Neuronal stem cell (in vitro differentiated cells): ENCODE measurements at regions not wholly inside any gene's neighbourhood (a gene's known extent, or its start where the extent isn't known, plus 50 kb on each side); places are given as distances from the start of the nearest gene placed in this dataset.
A peak's percentile ranks its signal among the peaks of the same experiment; 100 is the strongest.

Experiments
- DNase-seq: peaks from one replicate; pipeline ENCODE4 v3.0.0-alpha.2; 2013; ENCODE audit warnings: low spot score
- H2AFZ ChIP-seq: one replicate; pipeline ENCODE4 v1.6.1; 2013; ENCODE audit warnings: mild to moderate bottlenecking, low read length, inconsistent platforms
- H2AK5ac ChIP-seq: 2 replicates; pipeline ENCODE4 v1.6.1; 2013; ENCODE audit warnings: low read depth, mild to moderate bottlenecking, inconsistent platforms, low read length, moderate library complexity, mixed read lengths
- H2BK120ac ChIP-seq: 2 replicates; pipeline ENCODE4 v1.6.1; 2013; ENCODE audit warnings: low read depth, mild to moderate bottlenecking, inconsistent platforms, low read length, moderate library complexity, mixed read lengths
- H2BK12ac ChIP-seq: one replicate; pipeline ENCODE4 v1.6.1; 2013; ENCODE audit warnings: low read length, inconsistent platforms
- H2BK15ac ChIP-seq: 2 replicates; pipeline ENCODE4 v1.6.1; 2013; ENCODE audit warnings: mild to moderate bottlenecking, low read length, inconsistent platforms, mixed read lengths
- H2BK5ac ChIP-seq: one replicate; pipeline ENCODE4 v1.6.1; 2013; ENCODE audit warnings: inconsistent platforms, mild to moderate bottlenecking, low read length, moderate library complexity
- H3K14ac ChIP-seq: one replicate; pipeline ENCODE4 v1.6.1; 2013; ENCODE audit warnings: low read length, inconsistent platforms
- H3K18ac ChIP-seq: 2 replicates; pipeline ENCODE4 v1.6.1; 2013; ENCODE audit warnings: low read length, inconsistent platforms
- H3K23ac ChIP-seq: 2 replicates; pipeline ENCODE4 v1.6.1; 2013; ENCODE audit warnings: low read depth, mild to moderate bottlenecking, mixed read lengths, low read length, inconsistent platforms; ENCODE audit not compliant: poor library complexity
- H3K27ac ChIP-seq: replicated peaks from 3 replicates; pipeline ENCODE4 v1.5.1; 2013; ENCODE audit warnings: low read length, inconsistent platforms
- H3K27me3 ChIP-seq, 3 experiments: 2 replicates each; pipeline ENCODE4 v1.6.1; 2013; ENCODE audit warnings: low read length in 3 of 3, mild to moderate bottlenecking in 2 of 3, inconsistent platforms in 1 of 3, low read depth in 1 of 3, mixed read lengths in 1 of 3, moderate library complexity in 1 of 3; ENCODE audit not compliant: control insufficient read depth in 3 of 3, insufficient read depth in 3 of 3
- H3K36me3 ChIP-seq, 2 donors: replicated peaks in 1 of 2; 2 replicates each; pipeline ENCODE4 v1.6.1; 2013; ENCODE audit warnings: low read length in 2 of 2; ENCODE audit not compliant: control insufficient read depth in 2 of 2, insufficient read depth in 2 of 2
- H3K4ac ChIP-seq: 2 replicates; pipeline ENCODE4 v1.6.1; 2013; ENCODE audit warnings: inconsistent platforms, mild to moderate bottlenecking, low read length, moderate library complexity
- H3K4me1 ChIP-seq, 2 donors: 1 replicate in 1 of 2; 2 replicates in 1 of 2; pipeline ENCODE4 v1.6.1; 2013; ENCODE audit warnings: low read length in 2 of 2, low read depth in 1 of 2; ENCODE audit not compliant: control insufficient read depth in 2 of 2, insufficient read depth in 1 of 2
- H3K4me2 ChIP-seq: one replicate; pipeline ENCODE4 v1.6.1; 2013; ENCODE audit warnings: mild to moderate bottlenecking, low read length, inconsistent platforms; ENCODE audit not compliant: insufficient read depth, poor library complexity, severe bottlenecking
- H3K4me3 ChIP-seq, 2 donors: 2 replicates each; pipeline ENCODE4 v1.5.1; 2013; ENCODE audit warnings: low read length in 2 of 2, mild to moderate bottlenecking in 2 of 2, inconsistent platforms in 1 of 2, moderate library complexity in 1 of 2
- H3K79me1 ChIP-seq: one replicate; pipeline ENCODE4 v1.6.1; 2013; ENCODE audit warnings: low read depth, mild to moderate bottlenecking, inconsistent platforms, low read length, moderate library complexity
- H3K9ac ChIP-seq: one replicate; pipeline ENCODE4 v1.6.1; 2013; ENCODE audit warnings: mild to moderate bottlenecking, low read depth, low read length, inconsistent platforms; ENCODE audit not compliant: poor library complexity
- H3K9me3 ChIP-seq, 2 donors: replicated peaks in 1 of 2; 2 replicates each; pipeline versions ENCODE3 to v1.6.1; 2013; ENCODE audit warnings: low read length in 2 of 2, mild to moderate bottlenecking in 2 of 2, inconsistent platforms in 1 of 2, low read depth in 1 of 2, mixed read lengths in 1 of 2, moderate library complexity in 1 of 2; ENCODE audit not compliant: control insufficient read depth in 2 of 2, insufficient read depth in 1 of 2
- H4K8ac ChIP-seq: one replicate; pipeline ENCODE4 v1.6.1; 2013; ENCODE audit warnings: low read depth, mild to moderate bottlenecking, inconsistent platforms, low read length, moderate library complexity
- H4K91ac ChIP-seq: one replicate; pipeline ENCODE4 v1.6.1; 2013; ENCODE audit warnings: low read length, low read depth, mild to moderate bottlenecking, inconsistent platforms; ENCODE audit not compliant: poor library complexity
- WGBS, 2 donors: extraction: QIAGEN DNeasy Blood & Tissue Kit; methylation state at CpG; one replicate each; pipeline ENCODE4 v1.1.7; 2013; ENCODE audit warnings: missing lambda C conversion rate in 2 of 2, mixed read lengths in 1 of 2; ENCODE audit not compliant: insufficient read length in 2 of 2, insufficient replicate concordance in 1 of 2; ENCODE audit errors: extremely low coverage in 2 of 2; 5-methylcytosine and 5-hydroxymethylcytosine counted together

DNA sequence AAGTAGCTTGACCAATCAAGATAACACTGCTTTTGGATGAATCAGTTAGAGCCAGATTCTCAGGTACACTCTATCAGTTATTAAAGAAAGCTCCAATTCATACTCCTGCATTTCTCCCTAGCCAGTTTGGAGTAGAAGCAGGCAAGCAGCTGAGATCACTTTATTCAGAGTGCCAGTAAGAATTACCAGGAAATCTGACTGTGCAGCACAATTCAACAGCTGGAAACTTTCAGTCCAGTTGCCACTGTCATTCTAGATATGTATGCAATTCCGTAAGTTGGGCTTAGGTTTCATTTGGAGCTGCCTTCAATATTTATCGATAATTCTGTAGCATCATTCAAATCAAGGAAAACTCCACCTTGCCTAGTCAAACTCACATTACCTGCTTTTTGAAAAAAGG, 2625.6 kb upstream of the PCDH20 start:
- DNase-seq, result no peak
- no CpG with 5 or more reads among the region's 2 CpGs for WGBS, 2 donors
- Histone ChIP-seq H3K9me3 (no peaks in the 10 kb centered on the region), H4K8ac (no peak overlapping the region), H3K4me1 (peaks cover 0 to 2% of the 10 kb centered on the region in 2 donors), H4K91ac (no peak overlapping the region), H2BK12ac (no peak overlapping the region), H3K14ac (no peak overlapping the region), H3K27me3 (no peaks in the 10 kb centered on the region), H3K4ac (no peak overlapping the region), H3K9ac (no peak overlapping the region), H2AK5ac (no peak overlapping the region), H2BK120ac (no peak overlapping the region), H3K4me3 (no peak overlapping the region), H3K18ac (no peak overlapping the region), H3K36me3 (no peaks in the 10 kb centered on the region), H2BK15ac (no peak overlapping the region), H3K27ac (no peak overlapping the region), H2AFZ (no peak overlapping the region), H3K23ac (no peak overlapping the region), H2BK5ac (no peak overlapping the region), H3K4me2 (no peak overlapping the region), H3K79me1 (no peaks in the 10 kb centered on the region)

DNA sequence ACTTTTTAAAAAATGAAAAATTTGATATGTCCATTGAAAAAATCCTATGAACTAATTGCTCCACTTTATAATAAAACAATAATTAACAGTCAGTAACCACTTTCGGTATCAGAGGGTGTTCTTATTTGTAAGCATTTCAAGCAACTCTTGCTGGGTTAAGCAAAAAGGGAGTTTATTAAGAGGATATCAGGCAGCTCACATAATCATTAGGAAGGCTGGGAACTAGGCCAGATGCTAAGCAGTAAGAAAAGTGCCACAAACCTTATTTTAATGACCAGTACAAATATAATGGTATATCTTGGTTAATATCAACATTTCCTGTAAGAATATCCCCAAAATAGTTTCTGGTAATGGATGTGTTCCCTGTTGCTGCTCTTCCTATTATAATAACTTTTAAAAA, 2618.3 kb upstream of the PCDH20 start:
- no peak overlapping the region for H2BK12ac ChIP-seq
- no peak overlapping the region for H3K9ac ChIP-seq
- peak overlapping the region; percentile 63 for H2AFZ ChIP-seq
- H2BK120ac ChIP-seq, result no peak overlapping the region
- DNase-seq, result no peak
- H2BK5ac ChIP-seq, result no peak overlapping the region
- H3K9me3 ChIP-seq, result no peaks in the 10 kb centered on the region
- no peak overlapping the region for H3K4me3 ChIP-seq
- no peak overlapping the region for H2BK15ac ChIP-seq
- no peak overlapping the region for H4K8ac ChIP-seq
- no peaks in the 10 kb centered on the region for H3K4me1 ChIP-seq
- no peak overlapping the region for H2AK5ac ChIP-seq
- no peak overlapping the region for H3K14ac ChIP-seq
- no peak overlapping the region for H3K18ac ChIP-seq
- H3K23ac ChIP-seq, result no peak overlapping the region
- H3K27me3 ChIP-seq, result no peaks in the 10 kb centered on the region
- H3K4ac ChIP-seq, result no peak overlapping the region
- H4K91ac ChIP-seq, result no peak overlapping the region
- H3K4me2 ChIP-seq, result no peak overlapping the region
- no peaks in the 10 kb centered on the region for H3K36me3 ChIP-seq
- H3K79me1 ChIP-seq, result no peaks in the 10 kb centered on the region
- no CpG with 5 or more reads among the region's 1 CpG for WGBS, 2 donors
- no peak overlapping the region for H3K27ac ChIP-seq

DNA sequence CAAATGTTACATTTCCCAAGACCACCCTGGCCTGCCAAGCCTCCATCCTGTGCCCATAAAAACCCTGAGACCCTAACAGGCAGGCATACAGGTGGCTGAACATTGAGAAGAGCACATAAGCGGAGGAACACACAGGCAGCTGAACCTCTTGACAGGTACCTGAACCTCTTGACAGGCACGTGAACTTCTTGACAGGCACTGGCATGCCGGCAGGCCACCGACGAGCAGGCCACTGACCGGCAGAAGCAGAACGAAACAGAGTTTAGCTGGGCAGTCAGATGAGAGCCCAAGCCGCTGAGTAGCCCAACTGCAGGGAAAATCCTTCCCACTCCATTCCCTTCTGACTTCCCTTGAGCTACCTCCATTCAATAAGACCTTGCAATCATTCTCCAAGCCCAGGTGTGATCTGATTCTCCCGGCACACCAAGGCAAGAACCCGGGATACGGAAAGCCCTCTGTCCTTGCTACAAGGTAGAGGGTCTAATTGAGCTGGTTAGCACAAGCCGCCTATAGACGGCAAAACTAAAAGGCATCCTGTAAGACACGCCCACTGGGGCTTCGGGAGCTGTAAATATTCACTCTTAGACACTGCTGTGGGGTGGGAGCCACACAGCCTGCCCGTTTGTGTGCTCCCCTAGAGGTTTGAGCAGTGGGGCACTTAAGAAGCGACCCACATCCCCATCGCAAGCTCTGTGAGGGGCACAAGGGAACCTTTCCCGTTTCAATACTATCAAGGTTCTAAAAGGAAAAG, 2613.9 kb upstream of the PCDH20 start:
- no peak overlapping the region for H2AK5ac ChIP-seq
- H3K4me3 ChIP-seq, result no peak overlapping the region
- H2BK12ac ChIP-seq, result no peak overlapping the region
- no peak for DNase-seq
- no peak overlapping the region for H2BK15ac ChIP-seq
- no peak overlapping the region for H4K91ac ChIP-seq
- H4K8ac ChIP-seq, result no peak overlapping the region
- H3K27ac ChIP-seq, result no peak overlapping the region
- no peak overlapping the region for H3K4me2 ChIP-seq
- H3K36me3 ChIP-seq, result no peaks in the 10 kb centered on the region
- H3K4me1 ChIP-seq, result no peaks in the 10 kb centered on the region
- no peak overlapping the region for H2BK120ac ChIP-seq
- H3K14ac ChIP-seq, result no peak overlapping the region
- H3K27me3 ChIP-seq, result no peaks in the 10 kb centered on the region
- no peak overlapping the region for H2BK5ac ChIP-seq
- H3K79me1 ChIP-seq, result no peaks in the 10 kb centered on the region
- no CpG with 5 or more reads among the region's 19 CpGs for WGBS, 2 donors
- no peak overlapping the region for H3K9ac ChIP-seq
- H3K23ac ChIP-seq, result no peak overlapping the region
- peak overlapping the region; percentile 47 for H2AFZ ChIP-seq
- H3K18ac ChIP-seq, result peak overlapping the region; percentile 80
- no peak overlapping the region for H3K4ac ChIP-seq
- no peaks in the 10 kb centered on the region for H3K9me3 ChIP-seq

DNA sequence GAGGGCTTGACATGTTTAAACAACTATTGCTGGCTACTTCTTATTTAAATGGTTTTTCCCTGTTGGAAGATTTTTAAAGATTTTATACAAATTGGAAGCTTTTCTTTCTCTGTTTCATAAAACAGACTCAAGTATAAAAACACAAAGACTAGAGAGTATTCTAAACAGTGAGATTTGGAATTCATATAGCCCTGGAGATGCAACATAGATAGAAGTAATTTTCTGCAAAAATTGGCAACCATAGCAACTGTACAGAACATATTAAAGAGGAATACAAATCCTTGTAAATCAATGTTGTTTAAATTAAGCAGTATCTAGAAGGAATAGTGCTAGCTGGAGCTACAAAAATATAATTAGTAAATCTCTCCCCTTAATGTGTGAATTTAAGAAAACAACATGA, 2612.9 kb upstream of the PCDH20 start:
- no peak overlapping the region for H3K27ac ChIP-seq
- DNase-seq, result no peak
- H2BK5ac ChIP-seq, result no peak overlapping the region
- H3K4me2 ChIP-seq, result no peak overlapping the region
- no peaks in the 10 kb centered on the region for H3K27me3 ChIP-seq
- H3K9me3 ChIP-seq, result no peaks in the 10 kb centered on the region
- H2BK120ac ChIP-seq, result no peak overlapping the region
- H3K18ac ChIP-seq, result no peak overlapping the region
- H3K14ac ChIP-seq, result no peak overlapping the region
- no peak overlapping the region for H2AK5ac ChIP-seq
- H3K4me1 ChIP-seq, result no peaks in the 10 kb centered on the region
- H4K8ac ChIP-seq, result no peak overlapping the region
- H3K9ac ChIP-seq, result no peak overlapping the region
- no peak overlapping the region for H3K4ac ChIP-seq
- H3K79me1 ChIP-seq, result no peaks in the 10 kb centered on the region
- H2BK15ac ChIP-seq, result no peak overlapping the region
- no peaks in the 10 kb centered on the region for H3K36me3 ChIP-seq
- H3K4me3 ChIP-seq, result no peak overlapping the region
- no peak overlapping the region for H4K91ac ChIP-seq
- H3K23ac ChIP-seq, result no peak overlapping the region
- H2AFZ ChIP-seq, result no peak overlapping the region
- no peak overlapping the region for H2BK12ac ChIP-seq
